Eye (tissue), 1 donor: ENCODE measurements at regions not wholly inside any gene's neighbourhood (a gene's known extent, or its start where the extent isn't known, plus 50 kb on each side); places are given as distances from the start of the nearest gene placed in this dataset.

Source experiments
- DNase-seq: peaks from one replicate; pipeline ENCODE4 v3.0.0-alpha.2; 2015

- DNase-seq: no peak
These were observed 99.5 kb downstream of the FAM76B start for GRCh38 chr11:95690100-95690499.

- no peak for DNase-seq
These were observed 100.9 kb downstream of the FAM76B start for GRCh38 chr11:95688501-95689222.

DNA sequence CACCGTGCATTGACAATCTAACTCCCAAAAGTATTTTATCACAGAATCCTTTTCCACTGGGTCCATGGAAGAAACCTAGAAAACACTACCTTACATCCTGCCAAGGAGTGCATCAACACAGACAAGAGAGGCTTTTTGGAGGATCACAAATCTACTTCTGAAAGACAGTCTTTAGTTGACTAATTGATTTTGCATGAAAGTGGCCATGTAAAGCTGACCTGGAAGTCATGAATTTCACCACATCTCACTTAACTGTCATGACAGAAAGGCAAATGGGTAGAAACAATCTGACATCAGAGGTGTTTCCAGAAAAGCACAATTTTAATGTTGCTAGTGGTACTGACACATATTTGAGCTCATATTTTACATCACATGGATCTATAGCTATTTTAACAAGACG lies 101.6 kb downstream of the FAM76B start:
- no peak for DNase-seq

DNA sequence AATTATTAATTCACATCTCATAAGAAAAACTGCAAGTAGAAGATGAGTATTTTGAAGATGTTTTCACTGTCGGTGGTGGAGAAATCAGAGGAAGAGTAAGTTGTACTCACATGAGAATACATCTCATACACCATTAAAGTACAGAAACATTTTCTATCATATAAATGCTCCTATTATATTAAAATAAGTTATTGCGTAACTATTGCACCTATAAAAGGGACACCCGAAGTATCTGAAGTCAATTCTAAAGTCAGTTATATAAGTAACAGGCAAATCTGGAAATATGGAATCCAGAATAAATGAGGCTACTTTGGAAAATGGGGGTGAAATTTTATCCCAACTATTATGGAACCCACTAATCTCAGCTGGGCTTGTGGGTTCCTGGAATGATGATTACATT lies 103.3 kb downstream of the FAM76B start:
- DNase-seq: no peak

DNA sequence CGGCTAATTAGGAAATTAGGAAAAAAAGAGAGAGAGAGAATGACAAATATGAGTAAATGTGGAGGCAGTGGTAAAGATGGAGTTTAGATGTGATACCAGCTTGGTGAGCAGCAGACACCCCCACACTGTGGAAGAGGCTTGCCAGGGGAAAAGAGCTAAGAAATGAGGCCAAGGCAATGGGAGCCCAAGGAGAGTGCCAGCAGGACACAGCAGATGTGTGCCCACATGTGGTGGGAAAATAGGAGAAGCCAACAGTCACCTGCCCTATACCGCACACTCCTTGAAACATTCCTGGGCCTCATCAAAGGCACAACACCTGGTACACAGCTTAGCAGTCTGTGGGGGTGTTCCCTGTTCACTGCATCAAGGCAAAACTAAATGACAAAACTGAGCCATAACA lies 104.9 kb downstream of the FAM76B start:
- no peak for DNase-seq

DNA sequence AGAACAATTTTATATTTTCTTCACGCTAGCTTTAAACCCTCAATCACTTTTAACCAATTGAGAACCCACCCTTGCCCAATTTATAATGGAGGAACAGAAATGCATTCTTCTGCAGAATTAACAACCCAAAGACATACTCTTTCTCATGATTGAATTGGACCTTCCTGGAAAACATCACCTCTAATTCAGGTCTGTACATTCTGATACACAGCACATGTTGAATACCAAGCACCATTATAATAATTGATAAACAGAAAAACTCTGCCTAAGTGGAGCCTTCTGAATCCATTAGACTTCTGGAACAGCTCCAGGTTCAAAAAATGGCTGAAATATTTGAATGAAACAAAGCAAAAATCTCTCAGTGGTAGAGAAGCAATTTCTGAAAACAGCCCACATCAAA lies 105.4 kb downstream of the FAM76B start:
- no peak for DNase-seq

DNA sequence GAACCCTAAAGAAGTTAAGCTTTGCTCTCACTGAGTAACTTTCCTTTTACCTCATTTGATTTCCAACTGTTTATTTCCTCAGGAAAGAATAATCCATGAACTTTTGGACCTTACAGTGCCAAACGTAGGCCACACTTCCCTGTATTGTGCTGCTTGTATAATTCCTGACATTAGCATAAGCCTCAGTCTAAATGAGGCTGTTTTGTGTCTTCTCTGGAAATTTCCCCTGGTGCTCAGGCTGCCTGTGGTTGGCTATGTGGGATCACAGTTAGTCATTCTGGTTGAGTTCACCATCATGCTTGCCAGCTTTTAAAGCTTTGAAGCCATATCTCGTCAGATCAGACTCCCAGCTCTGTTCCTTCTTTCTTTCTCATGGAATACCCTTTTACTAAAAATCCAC lies 107.0 kb downstream of the FAM76B start:
- no peak for DNase-seq

GRCh38 chr11:95680169-95680929 lies 109.2 kb downstream of the FAM76B start:
- peak; percentile 37 for DNase-seq

- DNase-seq: no peak
These were observed 110.6 kb downstream of the FAM76B start for GRCh38 chr11:95678988-95679387.

GRCh38 chr11:95676308-95676707 lies 113.3 kb downstream of the FAM76B start:
- no peak for DNase-seq

- DNase-seq: no peak
These were observed 114.0 kb downstream of the FAM76B start for GRCh38 chr11:95675585-95675984.

- DNase-seq: no peak
These were observed 114.8 kb downstream of the FAM76B start for GRCh38 chr11:95674657-95675358.

- peak; percentile 45 for DNase-seq
These were observed 117.8 kb downstream of the FAM76B start for GRCh38 chr11:95671768-95672167.

DNA sequence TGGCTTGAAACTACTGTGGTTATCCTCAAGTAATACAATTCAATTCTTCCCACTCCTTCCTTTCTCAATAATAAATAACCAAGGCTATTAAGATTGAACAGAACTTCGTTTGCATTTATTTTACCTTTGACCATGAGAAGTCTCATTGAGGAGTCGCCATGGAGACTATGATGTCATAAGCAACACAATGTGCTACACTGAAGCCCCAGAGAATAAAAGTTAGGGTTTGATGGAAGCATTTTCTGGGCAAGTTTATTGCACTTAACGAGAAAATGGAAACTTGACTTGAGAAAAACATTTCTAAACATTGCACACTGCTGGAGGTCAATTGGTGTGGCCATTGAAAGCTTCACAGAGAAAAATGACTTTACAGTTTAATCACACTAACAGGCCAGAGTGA lies 121.5 kb downstream of the FAM76B start:
- DNase-seq: no peak

DNA sequence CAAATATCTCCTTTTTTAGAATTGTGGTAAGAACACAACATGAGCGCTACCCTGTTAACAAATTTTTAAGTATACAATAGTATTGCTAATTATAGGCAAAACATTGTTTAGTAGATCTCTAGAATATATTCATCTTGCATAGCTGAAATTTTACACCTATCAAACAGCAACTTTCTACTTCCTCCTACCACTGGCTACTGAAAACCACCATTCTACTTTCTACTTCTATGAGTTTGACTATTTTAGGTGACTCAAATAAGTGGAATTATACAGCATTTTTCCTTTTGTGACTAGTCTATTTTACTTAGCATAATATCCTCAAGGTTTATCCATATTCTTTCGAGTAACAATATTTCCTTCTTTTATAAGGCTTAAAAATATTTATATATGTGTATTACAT lies 128.4 kb downstream of the FAM76B start:
- DNase-seq: no peak

DNA sequence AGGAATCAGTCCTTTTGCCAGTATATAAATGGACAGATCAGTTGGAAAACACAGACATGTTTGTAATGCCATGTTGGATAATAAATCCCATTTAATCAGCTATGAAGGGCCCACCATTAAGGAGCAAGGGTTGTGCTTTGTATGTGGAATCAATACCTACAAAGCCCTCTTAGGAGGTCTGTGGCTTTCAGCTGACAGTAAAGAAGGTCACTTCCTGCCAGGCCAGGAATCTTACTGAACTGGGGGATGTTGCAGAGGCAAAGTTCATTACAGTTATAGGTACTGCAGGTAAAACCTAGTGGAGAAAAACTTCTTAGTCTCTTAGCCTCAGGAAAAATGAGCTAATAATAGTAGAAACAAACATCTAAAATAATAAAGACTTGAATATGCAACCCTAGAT lies 129.5 kb downstream of the FAM76B start:
- no peak for DNase-seq

GRCh38 chr11:95659088-95659487 lies 130.5 kb downstream of the FAM76B start:
- DNase-seq: no peak

DNA sequence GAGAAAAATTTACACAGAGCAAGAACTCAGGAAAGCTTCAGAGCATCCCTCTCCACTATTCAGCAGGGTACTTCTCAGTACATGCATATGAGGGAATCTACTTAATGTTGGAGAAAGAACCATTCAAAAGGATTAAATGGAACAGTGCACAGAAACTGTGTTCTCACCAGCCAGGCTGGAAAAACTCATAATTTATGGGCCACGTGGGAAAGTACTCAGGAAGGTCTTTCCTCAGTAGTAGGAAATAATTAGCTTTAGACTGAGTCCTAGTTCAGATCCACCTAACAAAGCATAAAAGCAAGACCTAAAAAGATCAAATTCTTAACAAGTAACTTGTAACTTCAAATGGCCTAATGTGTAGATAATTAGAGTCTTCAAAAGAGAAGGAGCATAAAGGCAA lies 134.0 kb downstream of the FAM76B start:
- DNase-seq: no peak

GRCh38 chr11:95653680-95654079 lies 135.9 kb downstream of the FAM76B start:
- DNase-seq: no peak

GRCh38 chr11:95653099-95653498 lies 136.5 kb downstream of the FAM76B start:
- no peak for DNase-seq

DNA sequence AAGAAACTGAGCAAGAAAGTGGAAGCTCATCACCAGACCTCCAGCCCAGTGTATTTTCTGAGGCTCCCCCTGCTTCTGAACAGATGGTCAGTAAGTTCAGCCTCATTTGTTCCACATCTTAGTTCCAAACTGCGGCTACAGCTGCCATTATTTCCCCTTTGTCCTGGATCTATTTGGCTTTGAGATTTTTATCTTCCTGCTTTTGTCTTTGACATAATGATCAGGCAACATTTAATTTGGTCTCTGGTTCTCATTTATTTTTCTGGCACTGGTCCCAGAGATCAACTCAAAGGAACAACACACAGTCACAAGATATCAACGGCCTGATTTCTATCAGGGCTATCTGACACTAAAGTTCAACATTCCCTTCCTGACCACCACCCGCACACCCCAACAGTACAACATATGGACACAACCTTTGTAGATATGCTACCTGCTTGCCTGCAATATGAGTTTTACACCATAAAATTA lies 137.5 kb downstream of the FAM76B start:
- DNase-seq: peak; percentile 63

DNA sequence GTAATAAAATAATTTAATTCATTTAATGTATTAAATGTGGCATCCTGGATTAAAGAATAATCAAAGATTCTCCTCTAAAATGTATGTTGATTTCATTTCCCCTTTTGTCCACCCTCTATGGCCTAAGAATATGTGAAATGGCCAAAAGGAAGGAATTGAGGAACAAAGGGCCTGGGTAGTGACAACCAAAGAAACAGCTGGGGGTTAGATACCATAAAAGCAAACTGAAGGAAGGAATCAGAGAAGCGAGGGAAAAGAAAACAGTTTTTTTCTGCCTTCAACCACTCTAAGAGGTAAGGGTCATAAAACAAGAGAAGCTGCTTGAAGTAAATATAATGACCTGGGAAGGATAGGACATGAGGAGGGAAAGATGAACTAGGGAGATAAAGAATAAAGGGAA lies 139.3 kb downstream of the FAM76B start:
- no peak for DNase-seq

DNA sequence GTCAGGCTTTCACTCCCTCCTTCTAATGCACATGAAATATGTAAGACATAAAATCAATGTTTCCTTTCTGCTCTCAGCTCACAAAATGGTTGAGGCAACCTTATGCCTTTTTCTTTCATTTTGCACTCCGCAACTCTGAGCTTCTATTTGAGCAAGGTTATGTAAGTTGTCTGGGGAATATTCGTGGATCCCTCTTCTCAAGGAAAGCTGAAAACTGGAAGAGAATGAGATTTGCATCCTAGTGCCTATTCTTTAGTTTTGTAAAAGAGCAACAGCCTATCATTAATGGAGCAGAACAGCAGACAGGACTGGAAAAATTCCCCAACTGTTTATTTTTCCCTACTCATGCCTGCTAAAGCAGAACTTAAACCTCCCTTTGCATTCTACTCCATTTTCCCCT lies 141.7 kb downstream of the FAM76B start:
- DNase-seq: peak; percentile 67

DNA sequence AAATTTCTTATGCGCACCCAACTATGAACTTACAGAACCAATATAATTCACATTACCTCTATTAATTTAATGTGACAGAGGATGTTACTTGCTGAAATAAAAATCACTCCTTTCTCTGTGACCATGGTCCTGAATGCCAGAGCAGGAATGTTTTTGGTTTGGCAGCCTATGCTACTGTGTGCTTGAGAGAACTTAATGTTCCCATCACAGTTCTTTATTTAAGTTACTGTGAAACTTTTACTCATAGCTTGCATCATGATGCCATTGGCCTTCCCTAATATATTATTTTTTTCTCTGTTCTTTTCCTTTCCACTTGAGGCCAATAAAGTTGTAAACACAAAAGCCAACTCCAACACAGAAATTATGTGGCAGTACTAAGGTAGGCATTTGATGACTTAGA lies 142.2 kb downstream of the FAM76B start:
- DNase-seq: no peak
